Vagina (tissue), 2 donors: ENCODE measurements at regions not wholly inside any gene's neighbourhood (a gene's known extent, or its start where the extent isn't known, plus 50 kb on each side); places are given as distances from the start of the nearest gene placed in this dataset.

Experiments
- DNase-seq, 2 donors: peaks; one replicate each; pipeline ENCODE4 v3.0.0-alpha.2; 2017; ENCODE audit errors: extremely low spot score in 2 of 2
- H3K27ac ChIP-seq: fragments of 200-600 bp; sonication (generic); one replicate; pipeline ENCODE4 v1.5.1; 2019
- H3K27me3 ChIP-seq: fragments of 200-600 bp; sonication (generic); one replicate; pipeline ENCODE4 v1.5.1; 2019
- H3K36me3 ChIP-seq, 2 donors: fragments of 200-600 bp; sonication (generic); one replicate each; pipeline ENCODE4 v1.5.1; 2017 to 2019
- H3K4me1 ChIP-seq: fragments of 200-600 bp; sonication (generic); one replicate; pipeline ENCODE4 v1.5.1; 2019
- H3K4me3 ChIP-seq, 2 donors: fragments of 200-600 bp; sonication (generic); 1 replicate in 1 of 2; 2 replicates in 1 of 2; pipeline ENCODE4 v1.5.1; 2016 to 2019
- H3K9me3 ChIP-seq: fragments of 200-600 bp; sonication (generic); one replicate; pipeline ENCODE4 v1.5.1; 2019
- POLR2A ChIP-seq, 2 donors: fragments of 450-650 bp; IDR thresholded peaks; one replicate each; pipeline ENCODE4 v1.6.1; 2017; ENCODE audit warnings: antibody characterized with exemption in 2 of 2, mild to moderate bottlenecking in 2 of 2, moderate library complexity in 2 of 2
- POLR2AphosphoS5 ChIP-seq, 2 donors: sonication (generic); formaldehyde crosslinking; IDR thresholded peaks; one replicate each; pipeline ENCODE4 v1.9.0; 2017; ENCODE audit warnings: antibody characterized with exemption in 2 of 2, mild to moderate bottlenecking in 2 of 2, low read depth in 1 of 2; ENCODE audit not compliant: insufficient read depth in 1 of 2
- intact Hi-C: fragments of 100-400 bp; cut with DNase I; formaldehyde crosslinking; loops from one replicate; pipeline ENCODE4 v1.15.1; 2023
- TF ChIP-seq, protein P1 (sequence below), 3 experiments: fragments of 450-650 bp in 2 of 3; fragments of 200-600 bp in 1 of 3; sonication (generic) in 1 of 3; IDR thresholded peaks; one replicate each; pipeline ENCODE4 v1.5.1; 2017 to 2019; ENCODE audit warnings: antibody characterized with exemption in 3 of 3, mild to moderate bottlenecking in 2 of 3, moderate library complexity in 2 of 3

DNA sequence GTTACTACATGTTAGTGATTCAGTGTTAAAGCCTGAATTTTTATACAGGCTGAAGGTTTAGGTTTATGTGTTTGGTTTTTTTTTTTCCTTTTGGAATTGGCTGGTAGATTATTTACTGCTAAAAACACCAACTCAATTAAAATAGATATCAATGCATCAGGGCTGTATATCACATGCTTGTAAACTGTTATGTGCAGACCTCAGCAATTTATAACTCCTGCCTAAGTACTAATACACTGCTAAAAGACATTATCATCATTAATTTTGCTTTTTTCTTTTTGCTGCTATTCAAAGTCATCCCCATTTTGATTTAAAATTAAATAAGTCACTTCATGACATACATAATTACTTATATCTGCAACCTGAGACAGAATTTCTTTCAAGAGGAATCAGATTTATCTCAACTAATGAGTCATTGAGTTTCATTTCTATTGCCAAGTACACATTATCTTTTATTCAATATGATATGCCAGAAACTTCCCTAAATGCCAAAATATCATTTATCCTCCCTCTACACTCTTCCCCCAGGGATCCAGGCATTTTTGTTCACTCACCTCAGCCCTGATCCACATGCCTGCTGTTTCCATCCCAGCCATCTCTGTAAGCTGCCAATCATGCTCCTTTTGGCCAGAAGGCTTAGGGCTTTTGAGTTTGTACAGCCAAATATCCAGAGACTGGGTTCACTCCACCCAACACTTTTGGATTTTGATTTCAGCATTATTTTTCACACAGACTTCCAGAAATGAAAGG, 98.5 kb downstream of the POLR1F start:
- intact Hi-C loops, result no loop called here

DNA sequence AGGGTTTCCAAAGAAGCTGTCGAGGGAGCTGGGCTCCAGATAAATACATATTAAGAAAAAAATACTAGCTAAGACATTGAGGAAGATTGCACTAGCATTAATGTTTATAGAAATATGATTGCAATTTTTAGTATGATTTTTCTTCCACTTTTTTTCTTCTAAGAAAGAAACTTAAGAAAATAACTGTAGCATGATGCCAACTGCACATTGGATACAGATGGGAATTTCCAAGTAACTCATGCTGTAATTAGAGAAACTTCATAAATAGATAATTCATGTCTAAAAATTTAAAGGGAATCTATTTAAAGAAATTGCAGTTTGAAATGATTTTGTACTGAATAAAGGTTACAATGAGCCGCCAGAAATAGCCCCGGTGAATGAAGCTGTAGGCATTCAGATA, 119.4 kb downstream of the POLR1F start:
- intact Hi-C loops, result no loop called here
- TF ChIP-seq POLR2AphosphoS5 (IDR thresholded peaks at IDR 0.05; ENCODE audit: insufficient read depth in 1 of 2, low read depth in 1 of 2), result no peak
- TF ChIP-seq, protein P1, sequence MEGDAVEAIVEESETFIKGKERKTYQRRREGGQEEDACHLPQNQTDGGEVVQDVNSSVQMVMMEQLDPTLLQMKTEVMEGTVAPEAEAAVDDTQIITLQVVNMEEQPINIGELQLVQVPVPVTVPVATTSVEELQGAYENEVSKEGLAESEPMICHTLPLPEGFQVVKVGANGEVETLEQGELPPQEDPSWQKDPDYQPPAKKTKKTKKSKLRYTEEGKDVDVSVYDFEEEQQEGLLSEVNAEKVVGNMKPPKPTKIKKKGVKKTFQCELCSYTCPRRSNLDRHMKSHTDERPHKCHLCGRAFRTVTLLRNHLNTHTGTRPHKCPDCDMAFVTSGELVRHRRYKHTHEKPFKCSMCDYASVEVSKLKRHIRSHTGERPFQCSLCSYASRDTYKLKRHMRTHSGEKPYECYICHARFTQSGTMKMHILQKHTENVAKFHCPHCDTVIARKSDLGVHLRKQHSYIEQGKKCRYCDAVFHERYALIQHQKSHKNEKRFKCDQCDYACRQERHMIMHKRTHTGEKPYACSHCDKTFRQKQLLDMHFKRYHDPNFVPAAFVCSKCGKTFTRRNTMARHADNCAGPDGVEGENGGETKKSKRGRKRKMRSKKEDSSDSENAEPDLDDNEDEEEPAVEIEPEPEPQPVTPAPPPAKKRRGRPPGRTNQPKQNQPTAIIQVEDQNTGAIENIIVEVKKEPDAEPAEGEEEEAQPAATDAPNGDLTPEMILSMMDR (IDR thresholded peaks at IDR 0.05), result no peak
- no peak for TF ChIP-seq POLR2A (IDR thresholded peaks at IDR 0.05)

More for the DNA sequence above, 98.5 kb downstream of the POLR1F start:
- H3K36me3 ChIP-seq, result no peaks in the 10 kb centered on the region
- no peak for DNase-seq
- H3K9me3 ChIP-seq, result no peaks in the 10 kb centered on the region
- no peak overlapping the region for H3K27ac ChIP-seq
- no peaks in the 10 kb centered on the region for H3K4me1 ChIP-seq
- TF ChIP-seq POLR2AphosphoS5 (IDR thresholded peaks at IDR 0.05; ENCODE audit: insufficient read depth in 1 of 2, low read depth in 1 of 2), result no peak
- no peak for TF ChIP-seq POLR2A (IDR thresholded peaks at IDR 0.05)
- TF ChIP-seq, protein P1 (IDR thresholded peaks at IDR 0.05), result no peak
- no peak overlapping the region for H3K4me3 ChIP-seq
- no peaks in the 10 kb centered on the region for H3K27me3 ChIP-seq

DNA sequence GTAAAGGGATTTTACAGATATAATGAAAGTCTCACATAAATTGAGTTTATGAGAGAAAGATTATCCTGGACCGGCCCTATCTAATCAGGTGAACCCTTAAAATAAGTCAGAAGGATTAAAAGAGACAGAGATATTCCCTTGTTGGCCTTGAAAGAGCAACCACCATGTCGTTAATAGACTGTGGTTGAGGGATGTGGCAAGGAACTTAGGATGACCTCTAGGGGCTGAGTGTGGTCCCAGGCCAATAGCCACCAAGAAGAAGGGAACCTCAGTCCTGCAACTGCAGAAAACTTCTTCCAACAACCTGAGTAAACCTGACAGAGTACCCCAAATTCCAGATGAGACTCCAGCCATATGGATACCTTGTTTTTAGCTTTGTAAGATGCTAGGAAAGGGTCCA, 121.5 kb downstream of the POLR1F start:
- intact Hi-C loops, result no loop called here
- Histone ChIP-seq H3K36me3 (no peaks in the 10 kb centered on the region), H3K27ac (no peak overlapping the region), H3K9me3 (no peaks in the 10 kb centered on the region), H3K4me3 (no peak overlapping the region), H3K27me3 (no peaks in the 10 kb centered on the region), H3K4me1 (no peaks in the 10 kb centered on the region)
- DNase-seq, result no peak
- no peak for TF ChIP-seq POLR2A (IDR thresholded peaks at IDR 0.05)
- no peak for TF ChIP-seq POLR2AphosphoS5 (IDR thresholded peaks at IDR 0.05; ENCODE audit: insufficient read depth in 1 of 2, low read depth in 1 of 2)
- TF ChIP-seq, protein P1 (IDR thresholded peaks at IDR 0.05), result no peak

More for the DNA sequence above, 119.4 kb downstream of the POLR1F start:
- Histone ChIP-seq H3K9me3 (no peaks in the 10 kb centered on the region), H3K27ac (no peak overlapping the region), H3K4me3 (no peak overlapping the region), H3K4me1 (no peaks in the 10 kb centered on the region), H3K27me3 (no peaks in the 10 kb centered on the region), H3K36me3 (no peaks in the 10 kb centered on the region)
- DNase-seq, result no peak

- intact Hi-C loops, result no loop called here
- TF ChIP-seq, protein P1 (IDR thresholded peaks at IDR 0.05), result no peak
- TF ChIP-seq POLR2A (IDR thresholded peaks at IDR 0.05), result no peak
- no peak for TF ChIP-seq POLR2AphosphoS5 (IDR thresholded peaks at IDR 0.05; ENCODE audit: insufficient read depth in 1 of 2, low read depth in 1 of 2)
- no peak overlapping the region for H3K27ac ChIP-seq
- no peaks in the 10 kb centered on the region for H3K4me1 ChIP-seq
- no peaks in the 10 kb centered on the region for H3K36me3 ChIP-seq
- no peaks in the 10 kb centered on the region for H3K27me3 ChIP-seq
- DNase-seq, result no peak
- no peak overlapping the region for H3K4me3 ChIP-seq
- H3K9me3 ChIP-seq, result no peaks in the 10 kb centered on the region
Measured at GRCh38 chr7:19585761-19586160, 123.1 kb downstream of the POLR1F start.

DNA sequence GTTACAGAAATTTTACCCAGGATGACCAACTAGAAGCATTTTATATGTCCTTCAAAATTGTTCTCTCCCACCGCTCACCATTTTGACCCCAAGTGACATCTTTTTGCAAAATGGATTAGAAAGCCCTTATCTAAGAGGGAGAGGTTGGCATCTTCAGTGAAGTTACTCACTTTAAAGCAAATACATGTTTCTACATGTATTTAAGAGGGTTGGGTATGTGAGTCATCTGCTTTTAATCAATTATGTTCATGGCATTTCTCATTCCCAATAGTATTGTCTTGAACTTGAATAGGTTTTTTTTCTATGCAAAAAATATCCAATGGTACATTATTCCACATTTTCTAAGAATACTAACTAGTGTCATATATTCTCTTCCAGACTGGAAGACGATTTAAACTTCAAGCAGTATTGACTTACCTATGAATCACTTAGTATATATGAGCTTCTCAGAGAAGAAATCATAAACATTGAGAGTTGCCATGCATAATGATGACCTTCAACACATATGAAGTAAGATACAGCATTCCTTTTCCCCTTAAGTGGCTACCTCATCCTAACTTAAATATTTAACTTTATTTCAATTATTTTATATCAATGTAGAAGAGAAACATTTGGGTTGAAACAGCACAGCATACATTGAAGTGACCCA, 132.8 kb downstream of the POLR1F start:
- no peaks in the 10 kb centered on the region for H3K27me3 ChIP-seq
- no peaks in the 10 kb centered on the region for H3K4me1 ChIP-seq
- no peak for DNase-seq
- H3K36me3 ChIP-seq, result no peaks in the 10 kb centered on the region
- TF ChIP-seq, protein P1 (IDR thresholded peaks at IDR 0.05), result no peak
- TF ChIP-seq POLR2A (IDR thresholded peaks at IDR 0.05) (no peak), POLR2AphosphoS5 (IDR thresholded peaks at IDR 0.05; ENCODE audit: insufficient read depth in 1 of 2, low read depth in 1 of 2) (no peak)
- H3K27ac ChIP-seq, result no peak overlapping the region
- intact Hi-C loops, result no loop called here
- no peak overlapping the region for H3K4me3 ChIP-seq
- H3K9me3 ChIP-seq, result no peaks in the 10 kb centered on the region
